ENCODE measurements at regions not wholly inside any gene's neighbourhood (a gene's known extent, or its start where the extent isn't known, plus 50 kb on each side); places are given as distances from the start of the nearest gene placed in this dataset.
"Not testable (repeated sequence)": the region's sequence is repeated elsewhere in the genome, so short reads cannot be mapped to it uniquely, and the experiment has no call there.

DNA sequence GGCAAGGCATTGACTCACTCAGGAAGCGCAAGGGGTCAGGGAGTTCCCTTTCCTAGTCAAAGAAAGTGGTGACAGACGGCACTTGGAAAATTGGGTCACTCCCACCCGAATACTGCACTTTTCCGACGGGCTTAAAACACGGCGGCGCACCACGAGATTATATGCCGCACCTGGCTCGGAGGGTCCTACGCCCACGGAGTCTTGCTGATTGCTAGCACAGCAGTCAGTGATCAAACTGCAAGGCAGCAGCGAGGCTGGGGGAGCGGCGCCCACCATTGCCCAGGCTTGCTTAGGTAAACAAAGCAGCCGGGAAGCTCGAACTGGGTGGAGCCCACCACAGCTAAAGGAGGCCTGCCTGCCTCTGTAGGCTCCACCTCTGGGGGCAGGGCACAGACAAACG is 240.5 kb upstream of the CNR1 start:
- not testable (repeated sequence) for H3K27me3 ChIP-seq (ENCODE audit: control insufficient read depth, low read length); H4K20me1 ChIP-seq (ENCODE audit: control insufficient read depth, insufficient read depth, low read depth, low read length); H3K4me2 ChIP-seq (ENCODE audit: low read length); H3K27ac ChIP-seq (ENCODE audit: low read depth, low read length); H3K4me1 ChIP-seq (ENCODE audit: control insufficient read depth, low read length); H3K9me3 ChIP-seq (ENCODE audit: control insufficient read depth, insufficient read depth, low read length); H3K79me2 ChIP-seq (ENCODE audit: control insufficient read depth, low read length); H3K36me3 ChIP-seq (ENCODE audit: control insufficient read depth, low read length); H3F3A ChIP-seq (ENCODE audit: control insufficient read depth, insufficient read depth); H3K9me2 ChIP-seq (replicated peaks; ENCODE audit: control insufficient read depth, low read length); H3K4me3 ChIP-seq (ENCODE audit: low read length)

DNA sequence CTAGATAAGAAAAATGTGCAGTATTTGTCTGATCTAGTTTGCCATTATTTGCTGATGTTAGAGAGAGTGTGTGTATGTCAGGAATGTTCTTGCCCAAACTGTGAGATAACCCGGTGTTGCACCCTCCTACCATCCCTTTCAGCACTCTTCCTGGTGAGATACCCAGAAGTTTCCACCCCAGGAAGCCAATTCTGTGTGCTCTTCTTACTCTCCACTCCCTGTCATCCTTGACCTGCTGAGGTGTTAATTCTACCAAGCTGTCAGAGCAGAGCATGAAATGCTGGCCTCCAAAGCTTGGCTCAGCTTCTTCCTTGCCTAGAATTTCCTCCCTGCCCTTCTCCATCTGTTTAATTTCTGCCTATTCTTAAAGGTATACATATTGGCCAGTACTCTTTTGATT is 237.3 kb upstream of the CNR1 start:
- H3K9me2 ChIP-seq (replicated peaks; ENCODE audit: control insufficient read depth, low read length) = no peaks in the 10 kb centered on the region
- H3K9me3 ChIP-seq (ENCODE audit: control insufficient read depth, insufficient read depth, low read length) = no peaks in the 10 kb centered on the region
- H3K36me3 ChIP-seq (ENCODE audit: control insufficient read depth, low read length) = no peaks in the 10 kb centered on the region
- TF ChIP-seq, protein P1, sequence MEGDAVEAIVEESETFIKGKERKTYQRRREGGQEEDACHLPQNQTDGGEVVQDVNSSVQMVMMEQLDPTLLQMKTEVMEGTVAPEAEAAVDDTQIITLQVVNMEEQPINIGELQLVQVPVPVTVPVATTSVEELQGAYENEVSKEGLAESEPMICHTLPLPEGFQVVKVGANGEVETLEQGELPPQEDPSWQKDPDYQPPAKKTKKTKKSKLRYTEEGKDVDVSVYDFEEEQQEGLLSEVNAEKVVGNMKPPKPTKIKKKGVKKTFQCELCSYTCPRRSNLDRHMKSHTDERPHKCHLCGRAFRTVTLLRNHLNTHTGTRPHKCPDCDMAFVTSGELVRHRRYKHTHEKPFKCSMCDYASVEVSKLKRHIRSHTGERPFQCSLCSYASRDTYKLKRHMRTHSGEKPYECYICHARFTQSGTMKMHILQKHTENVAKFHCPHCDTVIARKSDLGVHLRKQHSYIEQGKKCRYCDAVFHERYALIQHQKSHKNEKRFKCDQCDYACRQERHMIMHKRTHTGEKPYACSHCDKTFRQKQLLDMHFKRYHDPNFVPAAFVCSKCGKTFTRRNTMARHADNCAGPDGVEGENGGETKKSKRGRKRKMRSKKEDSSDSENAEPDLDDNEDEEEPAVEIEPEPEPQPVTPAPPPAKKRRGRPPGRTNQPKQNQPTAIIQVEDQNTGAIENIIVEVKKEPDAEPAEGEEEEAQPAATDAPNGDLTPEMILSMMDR (IDR thresholded peaks at IDR 0.05; ENCODE audit: low read depth, low read length, poor library complexity, severe bottlenecking) = no peak
- no peak for TF ChIP-seq EZH2phosphoT487 (IDR thresholded peaks at IDR 0.05; ENCODE audit: borderline replicate concordance, low read length)
- no peak overlapping the region for H3K27ac ChIP-seq (ENCODE audit: low read depth, low read length)
- H3K4me2 ChIP-seq (ENCODE audit: low read length) = no peak overlapping the region
- H3K27me3 ChIP-seq (ENCODE audit: control insufficient read depth, low read length) = no peaks in the 10 kb centered on the region
- no peaks in the 10 kb centered on the region for H3F3A ChIP-seq (ENCODE audit: control insufficient read depth, insufficient read depth)
- H3K4me3 ChIP-seq (ENCODE audit: low read length) = no peak overlapping the region
- no peaks in the 10 kb centered on the region for H3K79me2 ChIP-seq (ENCODE audit: control insufficient read depth, low read length)
- no peaks in the 10 kb centered on the region for H4K20me1 ChIP-seq (ENCODE audit: control insufficient read depth, insufficient read depth, low read depth, low read length)
- no peaks in the 10 kb centered on the region for H3K4me1 ChIP-seq (ENCODE audit: control insufficient read depth, low read length)

DNA sequence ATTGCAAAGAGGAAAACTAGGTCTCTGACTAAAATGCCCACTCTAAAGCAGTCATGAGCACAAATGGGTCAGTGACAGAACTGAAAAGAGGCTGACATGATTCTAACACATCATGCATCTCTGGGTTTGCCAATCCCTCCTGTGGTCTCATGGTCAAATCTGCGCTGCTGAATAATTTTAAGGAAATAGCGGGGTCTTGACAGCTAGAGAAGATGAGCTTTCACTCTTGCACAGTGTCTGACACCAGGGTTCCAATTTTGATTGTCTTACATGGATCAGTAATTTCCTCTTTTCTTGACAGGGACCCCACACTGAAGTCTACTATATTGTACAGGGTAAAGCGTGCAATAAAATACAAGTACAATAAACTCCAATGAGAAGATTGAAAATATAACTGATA is 236.8 kb upstream of the CNR1 start:
- TF ChIP-seq, protein P1 (IDR thresholded peaks at IDR 0.05; ENCODE audit: low read depth, low read length, poor library complexity, severe bottlenecking) = no peak
- no peak for TF ChIP-seq EZH2phosphoT487 (IDR thresholded peaks at IDR 0.05; ENCODE audit: borderline replicate concordance, low read length)
- Histone ChIP-seq H3K27me3 (ENCODE audit: control insufficient read depth, low read length) (no peaks in the 10 kb centered on the region), H3K27ac (ENCODE audit: low read depth, low read length) (no peak overlapping the region), H3F3A (ENCODE audit: control insufficient read depth, insufficient read depth) (no peaks in the 10 kb centered on the region), H3K4me1 (ENCODE audit: control insufficient read depth, low read length) (no peaks in the 10 kb centered on the region), H3K4me2 (ENCODE audit: low read length) (no peak overlapping the region), H3K4me3 (ENCODE audit: low read length) (no peak overlapping the region), H3K9me2 (replicated peaks; ENCODE audit: control insufficient read depth, low read length) (no peaks in the 10 kb centered on the region), H4K20me1 (ENCODE audit: control insufficient read depth, insufficient read depth, low read depth, low read length) (no peaks in the 10 kb centered on the region), H3K79me2 (ENCODE audit: control insufficient read depth, low read length) (no peaks in the 10 kb centered on the region), H3K36me3 (ENCODE audit: control insufficient read depth, low read length) (no peaks in the 10 kb centered on the region), H3K9me3 (ENCODE audit: control insufficient read depth, insufficient read depth, low read length) (no peaks in the 10 kb centered on the region)

DNA sequence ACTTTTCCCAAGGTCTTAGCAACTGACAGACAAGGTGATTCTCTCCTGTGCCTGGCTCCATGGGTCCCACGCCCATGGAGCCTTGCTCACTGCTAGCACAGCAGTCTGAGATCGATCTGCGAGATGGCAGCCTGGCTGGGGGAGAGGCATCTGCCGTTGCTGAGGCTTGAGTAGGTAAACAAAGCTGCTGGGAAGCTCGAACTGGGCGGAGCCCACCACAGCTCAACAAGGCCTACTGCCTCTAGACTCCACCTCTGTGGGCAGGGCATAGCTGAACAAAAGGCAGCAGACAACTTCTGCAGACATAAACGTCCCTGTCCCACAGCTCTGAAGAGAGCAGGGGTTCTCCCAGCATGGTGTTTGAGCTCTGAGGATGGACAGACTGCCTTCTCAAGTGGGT is 224.9 kb upstream of the CNR1 start:
- H3K27ac ChIP-seq (ENCODE audit: low read depth, low read length); H3F3A ChIP-seq (ENCODE audit: control insufficient read depth, insufficient read depth); H4K20me1 ChIP-seq (ENCODE audit: control insufficient read depth, insufficient read depth, low read depth, low read length); H3K36me3 ChIP-seq (ENCODE audit: control insufficient read depth, low read length); H3K9me3 ChIP-seq (ENCODE audit: control insufficient read depth, insufficient read depth, low read length); H3K9me2 ChIP-seq (replicated peaks; ENCODE audit: control insufficient read depth, low read length); H3K4me2 ChIP-seq (ENCODE audit: low read length); H3K79me2 ChIP-seq (ENCODE audit: control insufficient read depth, low read length); H3K4me1 ChIP-seq (ENCODE audit: control insufficient read depth, low read length); H3K4me3 ChIP-seq (ENCODE audit: low read length); H3K27me3 ChIP-seq (ENCODE audit: control insufficient read depth, low read length): not testable (repeated sequence)

All from DOHH2 (cell line).